GM18951 (cell line): ENCODE measurements at regions not wholly inside any gene's neighbourhood (a gene's known extent, or its start where the extent isn't known, plus 50 kb on each side); places are given as distances from the start of the nearest gene placed in this dataset.

Experiments used
- POLR2A ChIP-seq: IDR thresholded peaks from 4 replicates; pipeline ENCODE4 v1.6.1; 2011; ENCODE audit warnings: mild to moderate bottlenecking; ENCODE audit not compliant: insufficient read length, insufficient read depth; ENCODE audit errors: extremely low read depth
- in situ Hi-C: fragments of 300-500 bp; cut with MboI; formaldehyde crosslinking; loops from one replicate; pipeline ENCODE4 v1.12.0; 2022; ENCODE audit warnings: low sequenced_read_pairs, mixed read lengths, inconsistent platforms; ENCODE audit not compliant: unreplicated experiment

DNA sequence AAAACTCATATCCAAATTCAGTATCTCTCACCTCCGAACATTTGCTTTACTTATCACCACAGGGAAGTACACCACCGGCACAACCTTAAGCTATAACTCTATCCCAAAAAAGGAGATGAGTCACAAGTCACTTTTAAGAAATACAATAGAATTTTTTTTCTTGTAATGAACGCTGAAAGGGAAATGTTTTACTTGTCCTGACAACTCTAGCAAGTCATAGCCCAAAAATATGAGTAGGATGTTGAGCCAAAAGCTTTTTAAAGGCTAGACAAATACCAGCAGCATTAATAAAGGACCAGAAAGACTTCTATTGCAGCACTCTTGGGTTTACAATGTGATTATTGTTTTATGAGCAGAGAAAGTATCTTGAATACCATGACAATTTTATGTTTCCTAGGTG is 147.3 kb upstream of the FST start:
- no peak for TF ChIP-seq POLR2A
- in situ Hi-C loops: no loop called here

DNA sequence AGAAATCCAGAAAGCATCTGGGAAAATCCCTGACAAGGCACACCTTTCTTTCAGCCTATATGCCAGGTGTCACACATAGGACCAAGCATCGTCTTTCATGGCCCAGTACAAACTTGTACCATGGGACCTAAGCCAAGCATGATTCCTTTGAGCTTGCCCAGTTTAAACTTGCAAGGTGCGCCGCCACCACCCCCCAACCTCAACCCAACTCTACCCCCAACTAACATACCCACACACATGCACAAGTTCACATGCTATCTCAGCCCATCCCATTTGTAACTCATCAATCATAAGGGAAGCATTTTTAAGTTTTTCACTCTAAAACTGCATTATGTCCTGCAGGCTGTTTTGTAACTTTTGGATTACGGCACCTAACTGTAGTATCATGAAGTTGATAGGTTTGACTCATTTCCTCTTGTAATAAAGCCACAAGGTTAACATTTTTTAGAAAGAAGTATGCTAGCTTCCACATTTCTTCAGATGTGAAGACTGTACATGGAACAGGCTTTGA is 145.9 kb upstream of the FST start:
- no peak for TF ChIP-seq POLR2A
- in situ Hi-C loops: no loop called here

DNA sequence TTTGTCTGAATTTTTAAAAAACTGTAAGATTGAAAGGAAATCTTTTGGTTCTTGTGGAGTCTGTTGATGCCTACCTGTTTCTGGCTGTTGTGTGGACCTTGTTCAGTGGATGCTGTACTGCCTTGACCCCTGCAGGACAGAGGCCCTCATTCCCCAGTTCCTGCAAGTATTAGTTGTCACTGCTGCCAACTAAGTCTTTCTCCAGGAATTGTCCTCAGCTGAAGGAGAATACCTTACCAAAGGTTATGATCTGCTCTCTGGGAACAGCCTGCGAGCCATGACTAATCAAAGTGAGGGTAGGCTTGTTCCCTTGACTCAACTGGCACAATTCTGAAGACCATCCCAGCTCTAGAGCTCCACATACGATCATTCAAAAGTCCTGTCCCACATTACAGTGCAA is 145.3 kb upstream of the FST start:
- TF ChIP-seq POLR2A: no peak
- in situ Hi-C loops: no loop called here

DNA sequence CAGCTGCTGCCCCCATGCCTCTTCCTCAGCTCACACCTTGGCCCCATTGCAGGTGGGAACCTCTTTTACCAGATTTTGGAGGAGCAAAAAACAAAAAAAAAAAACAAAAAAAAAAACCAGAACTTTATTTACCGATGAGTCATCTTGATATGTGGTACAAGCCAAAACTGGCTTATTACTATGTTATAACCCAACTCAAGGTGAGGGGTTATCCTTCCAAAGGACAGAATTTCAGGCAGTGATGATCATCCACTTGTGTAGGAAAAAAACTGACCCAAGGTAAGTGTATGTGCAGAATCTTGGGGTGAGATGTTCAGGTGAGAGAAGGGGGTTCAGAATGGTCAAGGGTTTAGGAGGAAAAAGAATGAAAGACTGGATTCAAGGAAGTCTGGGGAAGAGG is 142.6 kb upstream of the FST start:
- in situ Hi-C loops: no loop called here
- no peak for TF ChIP-seq POLR2A

DNA sequence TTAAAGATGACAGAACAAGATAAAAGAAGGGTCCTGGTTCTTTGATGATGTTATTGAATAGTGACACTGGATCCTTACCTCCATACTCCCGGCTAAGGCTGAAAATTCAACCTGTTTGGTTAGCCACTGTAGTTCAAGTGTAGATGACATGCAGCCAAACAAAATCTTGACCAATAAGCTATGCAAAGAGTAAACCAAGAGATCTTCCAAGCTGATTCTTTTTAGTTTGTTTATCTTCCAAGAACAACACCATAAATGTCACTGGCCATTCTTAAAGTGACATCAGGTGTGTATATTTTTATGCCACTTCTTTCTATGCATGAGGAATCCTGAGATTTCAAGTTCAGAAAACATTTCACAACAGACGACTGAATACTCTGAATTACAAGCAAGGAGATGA is 141.5 kb upstream of the FST start:
- in situ Hi-C loops: no loop called here

DNA sequence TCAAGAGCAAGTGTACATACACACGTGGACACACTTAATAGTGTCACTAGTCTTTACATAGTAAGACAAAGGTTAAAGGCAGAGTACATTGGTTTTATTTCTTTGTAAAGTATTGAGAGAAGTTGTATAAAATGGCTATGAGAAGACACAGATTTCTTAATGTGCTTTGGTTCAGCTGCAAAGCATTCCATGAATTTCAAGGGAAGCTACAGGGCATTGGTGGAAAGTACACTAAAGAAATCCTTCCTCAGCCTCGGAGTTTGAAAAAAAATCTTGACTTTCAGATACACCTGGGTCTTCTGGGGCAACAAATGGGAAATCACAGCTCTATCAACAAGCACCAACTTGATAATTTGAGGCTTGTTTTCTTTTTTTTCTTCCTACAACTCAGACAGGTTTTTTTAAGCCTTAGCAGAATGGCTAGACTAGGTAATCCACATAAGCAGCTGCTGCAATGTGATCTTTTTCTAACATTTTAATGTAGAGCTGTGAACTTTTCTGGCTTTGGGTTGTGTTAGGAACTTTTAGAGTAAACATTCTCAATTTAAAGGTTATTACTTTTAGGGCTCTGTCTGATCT is 140.4 kb upstream of the FST start:
- TF ChIP-seq POLR2A: no peak
- in situ Hi-C loops: no loop called here

More for the DNA sequence above, 141.5 kb upstream of the FST start:
- no peak for TF ChIP-seq POLR2A

DNA sequence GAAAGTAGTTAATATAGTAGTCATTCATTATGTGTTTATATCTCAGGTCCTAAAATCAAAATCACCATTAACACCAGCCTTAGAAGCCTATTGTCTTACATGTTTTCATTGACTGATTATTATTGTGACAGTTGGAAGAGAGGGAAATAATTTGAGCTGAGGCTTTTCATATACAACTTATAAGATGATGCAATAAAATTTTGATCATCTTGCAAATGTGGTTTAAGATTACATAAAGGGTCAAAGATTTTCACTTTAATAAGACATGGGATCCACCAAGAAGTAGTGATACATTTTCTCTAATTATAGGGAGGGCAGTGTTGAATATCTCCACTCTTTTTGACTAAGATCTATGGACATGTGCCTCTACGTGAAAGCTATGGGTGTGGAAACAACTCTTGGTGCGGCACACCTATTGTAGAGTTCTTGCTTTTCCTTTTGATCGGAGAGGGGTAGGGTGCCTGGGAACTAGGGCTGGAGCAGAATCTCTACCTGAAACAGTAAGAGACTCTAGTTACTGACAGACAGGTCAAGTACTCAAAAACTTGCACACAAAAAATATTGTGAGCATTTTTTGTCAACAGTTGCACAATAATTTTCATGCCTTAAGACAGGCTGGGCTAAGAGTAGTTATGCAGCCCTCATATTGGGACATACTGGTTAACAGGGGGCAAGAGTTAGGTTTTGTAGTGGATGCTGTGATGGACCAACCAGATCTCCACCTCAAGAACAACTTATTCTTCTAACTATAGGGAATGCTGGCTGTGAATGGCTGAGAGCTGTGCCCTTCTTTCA is 139.3 kb upstream of the FST start:
- TF ChIP-seq POLR2A: no peak
- in situ Hi-C loops: no loop called here

DNA sequence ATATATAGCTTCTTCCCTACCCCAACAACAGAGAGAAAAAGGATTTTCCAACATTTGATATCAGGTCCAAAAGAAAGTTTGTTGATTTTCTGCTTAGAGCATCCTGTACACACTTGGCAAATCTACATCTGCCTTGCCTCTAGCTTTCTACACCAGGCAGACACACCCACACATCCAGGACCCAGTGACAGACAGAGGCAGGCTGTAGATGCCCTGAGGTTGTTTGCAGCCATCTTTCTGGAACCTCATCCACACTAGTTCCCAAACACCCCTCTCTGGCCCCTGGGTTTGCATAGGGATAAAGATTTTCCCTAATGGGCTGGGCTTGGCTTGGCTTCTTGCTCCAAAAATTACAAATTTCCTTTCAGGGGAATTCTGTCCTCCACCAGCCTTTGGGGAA is 138.2 kb upstream of the FST start:
- in situ Hi-C loops: no loop called here
- TF ChIP-seq POLR2A: no peak

DNA sequence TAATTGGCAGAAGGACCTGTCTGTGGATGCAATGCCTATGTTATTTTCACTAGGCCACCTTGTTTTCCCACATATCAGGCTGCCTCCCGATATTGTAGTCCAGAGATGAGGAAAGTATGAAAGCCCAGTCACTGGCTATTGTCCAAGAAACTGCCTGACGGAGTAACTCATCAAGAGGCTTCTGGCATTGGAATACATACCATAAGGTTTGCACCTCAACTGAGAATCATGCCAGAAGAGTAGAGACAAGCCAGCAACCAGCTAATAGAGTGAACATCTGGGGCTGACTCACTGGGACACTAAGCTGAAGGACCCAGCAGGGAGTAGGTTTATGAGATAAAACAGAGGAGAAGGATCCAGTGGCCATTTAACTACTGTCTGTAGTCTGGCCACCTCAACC is 137.2 kb upstream of the FST start:
- TF ChIP-seq POLR2A: no peak
- in situ Hi-C loops: no loop called here

DNA sequence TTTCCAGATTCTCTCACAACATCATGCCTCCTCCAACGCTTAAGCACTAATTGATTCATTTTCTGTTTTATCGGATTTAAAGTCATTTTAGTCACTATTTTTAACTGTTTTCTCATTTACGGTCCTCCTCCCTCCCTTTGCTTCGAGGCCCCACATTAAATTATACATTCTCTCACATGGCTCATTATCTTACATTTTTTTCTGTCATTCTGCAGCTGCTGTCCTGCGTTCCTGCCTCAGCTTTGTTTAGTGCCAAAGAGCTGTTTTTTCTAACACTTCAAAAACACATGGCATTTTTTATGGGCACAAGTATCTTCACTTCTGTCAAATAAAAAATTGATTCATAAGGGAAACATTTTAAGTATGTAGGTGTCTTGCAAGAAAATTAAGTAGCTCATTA is 130.1 kb upstream of the FST start:
- in situ Hi-C loops: no loop called here
- TF ChIP-seq POLR2A: no peak

DNA sequence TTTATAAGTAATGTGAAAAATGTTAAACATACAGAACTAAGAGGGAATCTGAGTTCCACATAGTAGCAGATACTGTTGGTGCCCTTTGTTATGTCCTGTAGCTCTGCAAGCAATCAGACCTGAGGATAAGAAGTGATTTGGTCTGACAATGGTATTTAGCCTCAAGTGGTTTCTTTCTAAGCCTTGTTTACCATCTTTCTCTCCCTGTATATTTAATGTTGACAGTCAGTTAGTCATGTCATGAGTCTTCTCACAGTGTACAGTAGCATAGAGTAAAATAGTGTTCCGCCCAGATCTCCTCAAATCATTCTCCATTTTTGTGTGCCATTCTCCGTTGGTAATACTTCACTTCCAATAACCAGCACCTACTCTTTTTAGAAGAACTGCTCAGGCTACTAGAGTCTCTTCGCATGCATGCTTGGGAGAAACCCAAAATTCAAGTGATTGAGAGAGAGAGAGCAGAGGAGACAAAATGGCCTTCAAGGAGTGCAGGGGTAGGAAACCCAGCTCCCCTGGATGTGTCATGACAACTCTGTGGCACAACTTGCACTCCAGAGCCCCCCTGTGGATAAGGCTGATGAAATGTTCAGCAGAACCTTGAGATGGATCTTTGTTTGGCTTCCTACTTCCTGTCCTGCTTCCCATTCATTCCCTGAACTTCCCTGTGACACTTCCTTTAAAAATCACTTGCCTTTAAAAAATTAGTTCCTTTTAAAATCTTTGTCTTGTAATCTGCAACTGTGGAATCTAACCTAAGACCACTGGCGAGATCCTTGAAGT is 129.2 kb upstream of the FST start:
- in situ Hi-C loops: no loop called here
- no peak for TF ChIP-seq POLR2A

DNA sequence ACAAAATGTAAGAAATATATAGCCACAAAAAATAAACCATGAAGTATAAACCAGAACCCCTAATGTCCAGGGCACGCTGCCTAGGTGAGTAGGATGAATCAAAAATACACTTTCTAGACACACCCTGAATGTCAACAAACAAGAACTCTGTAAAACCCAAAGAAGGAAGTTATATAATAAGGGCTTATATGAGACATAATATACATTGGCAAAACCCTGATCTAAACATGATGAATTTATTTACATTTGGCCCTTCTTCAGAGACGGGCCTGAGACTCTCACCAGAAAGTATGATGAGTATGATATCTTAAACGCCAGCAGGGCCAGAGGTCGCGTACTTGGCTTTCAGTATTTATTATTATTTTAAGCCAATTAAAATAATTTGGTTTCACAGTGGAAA is 125.1 kb upstream of the FST start:
- in situ Hi-C loops: no loop called here
- no peak for TF ChIP-seq POLR2A

DNA sequence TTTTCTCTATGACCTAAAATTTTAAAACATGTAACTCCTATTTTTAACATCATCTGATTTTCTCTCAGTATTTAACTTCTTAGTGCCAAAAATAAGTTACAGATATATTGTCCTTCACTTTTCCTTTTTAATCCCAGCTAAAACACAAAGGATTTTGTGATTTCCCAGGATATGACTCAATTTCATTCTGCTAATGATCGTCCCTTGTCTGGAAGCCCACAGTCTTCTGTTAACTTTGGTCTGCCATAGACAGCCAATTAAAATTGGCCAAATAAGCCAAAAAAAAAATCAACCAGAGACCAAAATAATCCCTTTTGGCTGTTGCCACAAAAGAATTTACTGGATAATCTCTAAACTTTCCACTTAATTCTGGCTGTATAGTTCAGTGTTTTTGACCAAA is 124.5 kb upstream of the FST start:
- in situ Hi-C loops: no loop called here
- TF ChIP-seq POLR2A: no peak
